Hypothalamus (tissue), 51 donors: ENCODE measurements at regions not wholly inside any gene's neighbourhood (a gene's known extent, or its start where the extent isn't known, plus 50 kb on each side); places are given as distances from the start of the nearest gene placed in this dataset.
A peak's percentile ranks its signal among the peaks of the same experiment; 100 is the strongest.

ENCODE experiments used
- DNase-seq, 51 donors: peaks; one replicate each; lab custom pipeline; 2025; lab: John Stamatoyannopoulos, UW

- no peak for DNase-seq
Observed at GRCh38 chrX:22650691-22651090, 349.1 kb upstream of the DDX53 start.

- peak in 10 of 51 donors; percentile 0 to 9 (median 2) for DNase-seq
Observed at GRCh38 chrX:22652596-22652995, 347.2 kb upstream of the DDX53 start.

DNA sequence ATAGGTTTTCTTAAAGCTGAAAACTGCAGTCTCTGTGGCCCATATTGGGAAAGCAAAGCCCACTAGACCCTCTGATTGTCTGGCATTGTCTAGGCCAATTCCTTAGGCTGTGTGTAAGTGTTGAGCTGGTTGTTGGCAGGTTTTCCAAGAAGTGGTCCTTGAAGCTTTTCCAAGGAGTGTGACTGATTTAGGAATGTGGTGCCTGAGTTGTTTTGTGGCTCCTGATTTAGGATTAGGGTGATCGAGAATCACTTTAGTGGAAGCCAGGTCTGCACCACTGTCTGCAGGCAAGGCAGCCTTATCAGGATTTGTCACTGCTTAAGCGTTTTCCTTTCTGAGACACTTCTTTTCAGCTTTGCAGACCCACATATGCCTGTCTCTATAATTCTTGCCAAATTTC lies 339.0 kb upstream of the DDX53 start:
- DNase-seq: no peak

DNA sequence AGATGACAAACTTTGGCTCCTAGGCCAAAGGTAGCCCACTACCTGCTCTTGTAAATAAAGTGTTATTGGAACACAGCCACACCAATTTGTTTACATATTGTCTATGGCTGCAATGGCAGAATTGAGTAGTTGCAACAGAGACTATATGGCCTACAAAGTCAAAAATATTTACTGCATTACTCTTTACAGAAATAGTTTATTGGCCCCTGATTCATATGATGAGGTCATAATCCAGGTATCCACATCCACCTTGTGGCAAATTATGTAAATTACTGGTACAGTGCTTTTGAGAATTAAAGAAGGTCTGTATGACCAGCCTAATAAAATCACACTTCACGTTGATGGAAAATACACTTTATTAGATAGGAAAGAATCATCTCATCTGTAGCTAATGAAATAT lies 337.0 kb upstream of the DDX53 start:
- no peak for DNase-seq

GRCh38 chrX:22664826-22665225 lies 334.9 kb upstream of the DDX53 start:
- DNase-seq: no peak

GRCh38 chrX:22665818-22666217 lies 333.9 kb upstream of the DDX53 start:
- DNase-seq: no peak

- DNase-seq: peak in 21 of 51 donors; percentile 0 to 47 (median 11)
Observed at GRCh38 chrX:22666441-22666840, 333.3 kb upstream of the DDX53 start.

DNA sequence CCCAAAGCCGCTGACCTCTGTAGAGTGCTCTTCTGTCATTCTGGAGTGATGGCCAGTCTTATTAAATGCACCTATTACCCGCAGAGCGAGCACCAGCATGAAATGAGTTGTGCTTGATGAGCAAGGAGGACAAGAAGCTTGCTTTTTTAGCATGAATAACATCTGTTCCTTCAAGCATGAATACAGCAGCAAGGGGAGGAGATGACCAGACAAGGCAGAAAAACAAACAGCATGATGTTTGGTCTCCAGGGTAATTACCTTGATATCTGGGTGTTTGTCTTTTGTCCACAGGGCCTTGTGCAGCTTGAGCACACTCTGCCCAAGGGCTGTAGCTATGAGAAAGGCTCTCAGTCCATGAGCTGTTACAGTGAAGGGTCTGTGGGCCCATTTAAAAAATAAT lies 324.8 kb upstream of the DDX53 start:
- no peak for DNase-seq

- peak in 11 of 51 donors; percentile 0 to 6 (median 0) for DNase-seq
Observed at GRCh38 chrX:22686138-22686541, 313.6 kb upstream of the DDX53 start.

DNA sequence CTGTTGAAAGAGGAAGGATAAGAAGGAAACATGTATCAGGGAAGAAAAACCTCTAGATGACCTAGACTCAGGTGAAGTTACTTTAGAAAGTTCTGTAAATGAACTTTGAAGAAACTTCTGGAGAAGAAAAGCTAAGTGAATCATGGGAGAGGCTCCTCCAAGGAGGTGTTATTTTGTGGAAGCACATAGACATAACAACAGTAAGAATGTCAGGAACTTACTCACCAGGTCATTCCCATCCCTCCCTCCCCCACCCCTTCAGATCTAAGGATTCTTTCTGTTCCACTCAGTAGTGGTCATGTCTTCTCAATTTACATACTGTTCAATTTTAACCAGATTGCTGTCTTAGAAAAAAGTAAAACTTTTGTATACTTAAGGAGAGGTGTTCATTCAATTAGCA lies 310.5 kb upstream of the DDX53 start:
- DNase-seq: no peak

GRCh38 chrX:22690116-22690515 lies 309.6 kb upstream of the DDX53 start:
- no peak for DNase-seq

DNA sequence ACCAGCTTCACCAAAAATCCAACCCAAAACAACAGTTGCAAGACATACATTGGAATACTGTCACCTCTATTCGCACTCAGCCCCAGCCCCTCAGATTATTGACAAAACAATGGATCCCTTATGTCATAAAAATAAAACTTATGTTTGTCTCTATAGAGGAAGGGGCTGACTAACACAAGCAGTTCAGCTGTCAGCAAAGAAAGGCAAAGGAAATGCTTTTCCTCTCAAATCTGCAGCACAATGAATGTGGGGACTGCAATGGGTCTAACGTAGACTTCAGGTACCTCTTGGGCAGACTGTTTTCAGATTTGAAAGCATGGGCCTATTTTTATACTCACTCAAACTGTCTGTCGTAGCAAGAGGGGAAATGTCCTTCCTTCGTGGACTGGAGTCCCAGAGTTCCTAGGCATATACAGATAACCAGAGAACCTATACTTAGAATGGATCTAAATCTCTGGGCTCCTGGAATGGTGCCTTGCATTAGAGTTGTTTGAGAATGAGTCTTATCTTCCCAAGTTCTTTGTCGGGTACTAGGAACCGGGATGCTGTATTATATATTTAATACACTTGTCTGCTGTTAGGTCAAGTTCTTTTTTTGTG lies 307.7 kb upstream of the DDX53 start:
- DNase-seq: no peak

DNA sequence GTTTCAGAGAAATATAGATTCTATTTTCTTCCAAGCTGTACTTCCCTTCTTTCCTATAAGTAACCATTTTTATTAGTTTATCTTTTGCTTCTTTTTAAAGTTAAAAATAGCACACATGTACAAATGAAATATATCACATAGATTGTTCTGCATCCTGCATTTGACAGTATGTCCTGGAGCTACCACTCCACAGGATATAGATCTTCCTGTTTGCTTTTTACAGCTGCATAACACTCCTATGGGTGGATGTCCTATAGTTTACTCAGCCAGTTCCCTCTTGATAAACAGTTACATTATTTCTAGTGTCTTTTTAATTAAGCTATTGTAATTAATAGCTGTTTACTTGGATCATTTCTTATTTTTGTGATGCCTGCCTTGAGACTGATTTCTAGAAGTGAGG lies 301.6 kb upstream of the DDX53 start:
- no peak for DNase-seq

DNA sequence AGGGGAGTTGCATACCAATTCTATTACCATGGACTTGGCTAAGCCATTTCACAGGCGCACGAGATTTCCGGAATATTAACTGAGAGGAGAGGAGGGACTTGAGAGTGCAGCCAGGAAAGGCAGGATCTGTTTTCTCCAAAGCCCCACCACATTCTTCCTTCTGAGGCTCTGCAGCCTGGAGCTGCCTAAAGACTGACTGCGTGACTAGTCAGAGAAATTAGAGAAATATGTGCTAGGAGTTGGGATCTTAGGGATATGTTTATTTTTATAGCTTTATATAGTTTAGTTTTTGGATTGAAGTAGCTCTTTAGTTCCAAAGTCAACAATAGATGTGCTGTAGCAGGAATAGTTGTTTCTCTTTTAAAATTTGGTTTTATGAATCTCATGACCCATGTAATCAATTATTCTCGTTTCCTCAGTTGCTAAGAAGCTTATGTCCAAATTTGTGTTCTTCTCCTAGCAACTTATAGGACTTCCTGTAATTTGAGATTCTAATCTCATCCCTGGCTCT lies 300.1 kb upstream of the DDX53 start:
- no peak for DNase-seq

GRCh38 chrX:22712942-22713341 lies 286.8 kb upstream of the DDX53 start:
- no peak for DNase-seq

DNA sequence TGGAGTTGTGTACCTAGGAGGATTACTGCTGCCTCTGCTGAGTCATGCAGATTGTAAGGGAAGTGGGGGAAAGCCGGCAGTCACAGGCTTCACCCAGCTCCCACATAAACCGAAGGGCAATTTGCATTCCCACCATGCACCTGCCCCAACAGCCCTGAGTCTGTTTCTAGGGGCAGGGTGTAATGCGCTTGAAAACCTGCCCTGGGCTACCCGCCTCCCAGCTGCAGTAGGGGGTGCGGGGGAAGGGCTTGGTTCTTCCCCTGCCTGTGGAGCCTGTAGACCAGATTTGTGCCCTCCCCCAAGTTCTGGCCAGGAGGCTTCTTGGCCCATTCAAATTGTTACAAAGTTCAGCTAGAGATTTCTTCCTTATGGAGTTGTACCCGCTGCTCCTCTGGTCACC lies 269.2 kb upstream of the DDX53 start:
- DNase-seq: no peak

- DNase-seq: no peak
Observed at GRCh38 chrX:22737541-22737940, 262.2 kb upstream of the DDX53 start.

DNA sequence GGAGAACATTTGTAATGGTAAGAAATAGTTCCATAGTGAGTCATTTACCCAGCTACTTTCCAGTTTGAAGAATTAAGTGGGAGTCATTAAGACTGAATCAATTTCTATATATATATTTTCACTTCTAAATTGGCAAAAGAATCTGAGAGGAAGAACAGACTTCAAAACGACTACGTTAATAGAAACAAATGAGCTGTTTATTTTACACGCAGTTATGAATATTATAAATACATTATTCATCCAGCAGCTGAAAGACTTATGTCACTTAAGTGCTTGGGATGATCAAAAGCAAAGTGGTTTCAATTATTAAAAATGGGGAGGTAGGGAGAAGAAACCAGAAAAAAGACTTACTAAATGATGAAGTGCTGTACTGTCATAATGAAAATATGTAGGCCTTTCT lies 260.5 kb upstream of the DDX53 start:
- DNase-seq: no peak

GRCh38 chrX:22740836-22741235 lies 258.9 kb upstream of the DDX53 start:
- no peak for DNase-seq

- no peak for DNase-seq
Observed at GRCh38 chrX:22742174-22742573, 257.6 kb upstream of the DDX53 start.

GRCh38 chrX:22746081-22746480 lies 253.7 kb upstream of the DDX53 start:
- DNase-seq: peak in 12 of 51 donors; percentile 0 to 11 (median 1)

DNA sequence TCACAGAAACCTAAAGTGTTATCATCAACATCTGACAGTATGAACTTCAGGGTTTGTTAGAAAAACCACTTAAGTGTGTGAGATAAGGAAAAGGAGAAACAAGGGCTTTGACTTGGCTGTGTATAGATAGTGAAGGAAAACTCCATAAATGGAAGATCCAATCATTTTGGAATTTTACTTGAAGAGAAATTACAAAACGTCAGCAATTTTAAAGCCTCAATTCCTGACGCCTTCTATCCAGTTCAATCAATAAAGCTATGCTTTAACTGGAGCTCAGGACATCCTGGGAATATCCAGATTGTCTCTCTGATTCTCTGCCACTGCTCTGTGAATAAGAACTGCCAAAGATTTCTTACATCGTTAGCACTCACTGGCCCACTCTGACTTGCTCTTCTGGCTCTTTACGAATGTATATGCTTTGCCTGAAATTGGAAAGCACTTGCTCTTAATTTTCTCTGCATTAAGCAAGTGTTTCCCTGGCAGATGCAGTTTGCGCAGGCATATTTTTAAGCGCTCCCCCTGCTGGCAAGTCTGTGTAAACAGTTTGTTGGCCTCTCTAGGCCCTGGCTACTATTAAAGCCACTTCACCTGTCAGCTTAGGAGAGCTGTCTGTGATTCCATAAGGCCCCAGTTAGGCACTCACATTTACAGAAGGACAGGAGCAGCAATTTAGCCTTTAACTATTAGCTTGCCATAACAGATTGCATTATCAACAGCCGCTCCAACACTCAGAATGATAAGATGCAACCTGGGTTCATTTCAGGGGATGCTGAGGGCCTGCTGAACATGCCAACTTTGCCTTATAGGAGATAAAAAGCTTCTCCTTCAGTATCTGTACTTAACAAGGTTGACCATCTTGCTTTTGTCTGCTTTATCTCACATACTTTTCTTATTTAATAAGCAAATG lies 251.4 kb upstream of the DDX53 start:
- peak in 31 of 51 donors; percentile 0 to 37 (median 2) for DNase-seq
